Fibroblast of villous mesenchyme (primary cell): ENCODE measurements at regions not wholly inside any gene's neighbourhood (a gene's known extent, or its start where the extent isn't known, plus 50 kb on each side); places are given as distances from the start of the nearest gene placed in this dataset.

ENCODE experiments used
- DNase-seq: peaks from one replicate; pipeline ENCODE4 v3.0.0-alpha.2; 2010; ENCODE audit warnings: low read depth
- H3K4me3 ChIP-seq: 2 replicates; pipeline ENCODE4 v1.5.1; 2011; ENCODE audit warnings: low read depth, mild to moderate bottlenecking, low read length
- CTCF ChIP-seq: IDR thresholded peaks from 2 replicates; pipeline ENCODE4 v1.5.1; 2012; ENCODE audit warnings: low read depth, mild to moderate bottlenecking, low read length; ENCODE audit not compliant: insufficient read depth

GRCh38 chr2:4673025-4673489 lies 969.7 kb downstream of the DCDC2C start:
- no peak for TF ChIP-seq CTCF
- DNase-seq: no peak
- H3K4me3 ChIP-seq: no peak overlapping the region

- TF ChIP-seq CTCF: no peak
- DNase-seq: no peak
- no peak overlapping the region for H3K4me3 ChIP-seq
These were observed 970.6 kb downstream of the DCDC2C start for GRCh38 chr2:4674007-4674406.

DNA sequence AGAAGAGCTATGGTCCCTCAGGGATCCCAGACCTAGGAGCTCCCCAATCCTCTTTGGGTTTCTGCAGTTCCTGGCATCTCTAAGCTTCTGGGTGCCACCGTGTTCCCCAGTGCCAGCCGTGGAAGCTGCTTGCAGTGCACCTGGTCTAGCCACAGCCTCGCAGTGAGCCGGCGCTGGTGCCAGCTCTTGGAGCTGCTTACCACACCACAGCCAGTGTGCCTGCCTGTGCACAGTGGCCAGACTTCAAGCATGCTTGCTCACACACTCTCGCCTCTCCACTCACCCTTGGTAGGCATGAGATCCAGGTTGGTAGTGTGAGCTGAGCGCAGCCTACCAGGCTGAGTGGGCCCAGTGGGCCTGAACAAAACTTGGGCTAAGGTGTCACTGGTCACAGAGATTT lies 971.9 kb downstream of the DCDC2C start:
- no peak for DNase-seq
- no peak for TF ChIP-seq CTCF
- no peak overlapping the region for H3K4me3 ChIP-seq

GRCh38 chr2:4678927-4679326 lies 975.6 kb downstream of the DCDC2C start:
- no peak for TF ChIP-seq CTCF
- no peak overlapping the region for H3K4me3 ChIP-seq
- no peak for DNase-seq

DNA sequence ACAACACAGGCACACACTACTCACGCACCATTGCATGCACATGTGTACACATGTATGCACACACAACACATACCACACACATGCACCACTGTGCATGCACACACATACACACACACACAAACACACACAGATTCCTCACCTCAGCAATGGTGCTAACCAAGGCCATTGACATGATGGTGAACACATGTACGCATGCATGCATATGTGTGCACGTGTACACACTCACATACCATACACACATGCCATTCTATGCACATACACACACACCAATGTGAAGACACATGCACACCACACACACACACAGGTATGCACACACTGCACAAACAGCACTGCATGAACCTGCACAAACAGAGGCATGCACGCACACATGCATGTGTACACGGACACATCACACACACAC lies 976.0 kb downstream of the DCDC2C start:
- no peak for TF ChIP-seq CTCF
- no peak overlapping the region for H3K4me3 ChIP-seq
- DNase-seq: no peak

GRCh38 chr2:4684921-4685320 lies 981.5 kb downstream of the DCDC2C start:
- no peak for TF ChIP-seq CTCF
- H3K4me3 ChIP-seq: no peak overlapping the region
- DNase-seq: no peak

- no peak for DNase-seq
- TF ChIP-seq CTCF: no peak
- no peak overlapping the region for H3K4me3 ChIP-seq
These were observed 987.5 kb downstream of the DCDC2C start for GRCh38 chr2:4690913-4691312.
